Upper lobe of left lung (tissue), 4 donors: ENCODE measurements at regions not wholly inside any gene's neighbourhood (a gene's known extent, or its start where the extent isn't known, plus 50 kb on each side); places are given as distances from the start of the nearest gene placed in this dataset.
"Not testable (repeated sequence)": the region's sequence is repeated elsewhere in the genome, so short reads cannot be mapped to it uniquely, and the experiment has no call there.

ENCODE experiments used
- EP300 ChIP-seq, 4 donors: sonication (generic); formaldehyde crosslinking; IDR thresholded peaks; one replicate each; pipeline ENCODE4 v1.5.1; 2017; ENCODE audit warnings: antibody characterized with exemption in 4 of 4, control low read depth in 2 of 4
- POLR2A ChIP-seq, 4 donors: fragments of 450-650 bp; IDR thresholded peaks; one replicate each; pipeline ENCODE4 v1.5.1; 2016 to 2017; ENCODE audit warnings: antibody characterized with exemption in 4 of 4, mild to moderate bottlenecking in 2 of 4
- POLR2AphosphoS5 ChIP-seq, 2 donors: sonication (generic); formaldehyde crosslinking; IDR thresholded peaks; one replicate each; pipeline ENCODE4 v1.5.1; 2017; ENCODE audit warnings: antibody characterized with exemption in 2 of 2
- TF ChIP-seq, protein P1 (sequence below), 6 experiments: fragments of 450-650 bp in 4 of 6; fragments of 200-600 bp in 2 of 6; sonication (generic) in 2 of 6; IDR thresholded peaks; one replicate each; pipeline ENCODE4 v1.5.1; 2016 to 2019; ENCODE audit warnings: antibody characterized with exemption in 6 of 6

DNA sequence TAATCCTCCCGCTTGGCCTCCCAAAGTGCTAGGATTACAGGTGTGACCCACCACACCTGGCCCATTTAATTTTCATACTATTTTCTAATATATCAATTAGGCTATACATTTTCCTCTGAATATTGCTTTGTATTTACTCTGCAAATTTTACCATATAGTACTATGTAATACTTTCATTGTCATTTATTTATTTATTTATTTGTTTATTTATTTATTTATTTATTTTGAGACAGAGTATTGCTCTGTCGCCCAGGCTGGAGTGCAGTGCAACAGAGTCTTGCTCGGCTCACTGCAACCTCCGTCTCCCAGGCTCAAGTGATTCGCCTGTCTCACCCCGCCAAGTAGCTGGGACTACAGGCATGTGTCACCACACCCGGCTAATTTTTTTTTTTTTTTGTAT, 113.3 kb downstream of the KATNIP start:
- TF ChIP-seq, protein P1, sequence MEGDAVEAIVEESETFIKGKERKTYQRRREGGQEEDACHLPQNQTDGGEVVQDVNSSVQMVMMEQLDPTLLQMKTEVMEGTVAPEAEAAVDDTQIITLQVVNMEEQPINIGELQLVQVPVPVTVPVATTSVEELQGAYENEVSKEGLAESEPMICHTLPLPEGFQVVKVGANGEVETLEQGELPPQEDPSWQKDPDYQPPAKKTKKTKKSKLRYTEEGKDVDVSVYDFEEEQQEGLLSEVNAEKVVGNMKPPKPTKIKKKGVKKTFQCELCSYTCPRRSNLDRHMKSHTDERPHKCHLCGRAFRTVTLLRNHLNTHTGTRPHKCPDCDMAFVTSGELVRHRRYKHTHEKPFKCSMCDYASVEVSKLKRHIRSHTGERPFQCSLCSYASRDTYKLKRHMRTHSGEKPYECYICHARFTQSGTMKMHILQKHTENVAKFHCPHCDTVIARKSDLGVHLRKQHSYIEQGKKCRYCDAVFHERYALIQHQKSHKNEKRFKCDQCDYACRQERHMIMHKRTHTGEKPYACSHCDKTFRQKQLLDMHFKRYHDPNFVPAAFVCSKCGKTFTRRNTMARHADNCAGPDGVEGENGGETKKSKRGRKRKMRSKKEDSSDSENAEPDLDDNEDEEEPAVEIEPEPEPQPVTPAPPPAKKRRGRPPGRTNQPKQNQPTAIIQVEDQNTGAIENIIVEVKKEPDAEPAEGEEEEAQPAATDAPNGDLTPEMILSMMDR (IDR thresholded peaks at IDR 0.05), result not testable (repeated sequence)
- not testable (repeated sequence) for TF ChIP-seq POLR2A, EP300, POLR2AphosphoS5 (IDR thresholded peaks at IDR 0.05)
